HG03103 (cell line): ENCODE measurements at regions not wholly inside any gene's neighbourhood (a gene's known extent, or its start where the extent isn't known, plus 50 kb on each side); places are given as distances from the start of the nearest gene placed in this dataset.

ENCODE experiments used
- ATAC-seq: cut with Tn5 transposase; IDR thresholded peaks from one replicate; pipeline ENCODE4 v1.9.1; 2021; ENCODE audit warnings: low read depth; ENCODE audit not compliant: unreplicated experiment

DNA sequence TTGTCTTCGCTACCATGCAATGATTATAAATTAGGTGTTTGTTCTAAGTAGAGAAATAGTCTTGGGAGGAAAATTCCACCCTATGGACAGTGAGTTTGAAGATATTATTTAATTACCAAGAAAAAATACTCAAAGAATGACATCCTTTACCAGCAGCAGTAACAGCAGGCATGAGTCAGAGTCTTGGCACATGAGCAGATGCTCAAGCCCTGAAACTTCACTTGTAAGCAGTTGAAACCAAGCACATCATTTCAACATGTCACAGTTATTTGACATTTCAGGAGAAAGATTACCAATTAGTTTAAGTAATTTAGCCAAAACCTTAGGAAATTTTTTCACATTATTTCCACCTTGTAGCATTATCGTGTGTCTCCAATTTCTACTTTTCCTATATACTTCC lies 99.2 kb downstream of the C12orf50 start:
- no peak for ATAC-seq

GRCh38 chr12:87929346-87929745 lies 99.9 kb downstream of the C12orf50 start:
- ATAC-seq: no peak

DNA sequence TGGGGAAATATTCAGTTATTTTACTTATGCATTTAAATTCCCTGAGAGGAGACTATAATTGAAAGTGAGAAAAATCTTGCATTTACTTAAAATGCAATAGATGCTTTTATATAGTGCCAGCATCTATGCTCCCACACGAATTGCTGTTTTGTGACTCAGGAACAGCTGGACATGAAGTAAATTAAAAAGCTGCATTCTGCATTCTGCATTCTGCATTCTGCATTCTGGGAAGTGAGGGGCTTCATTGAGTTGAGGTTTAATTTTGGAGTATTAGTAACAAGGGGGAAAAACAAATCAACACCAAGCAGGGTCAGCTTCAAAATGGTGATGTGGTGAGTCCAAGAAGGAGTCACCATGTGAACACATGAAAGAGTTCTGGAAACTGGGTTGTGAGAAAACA lies 101.2 kb downstream of the C12orf50 start:
- no peak for ATAC-seq

- ATAC-seq: no peak
Measured at GRCh38 chr12:87925021-87925420, 104.2 kb downstream of the C12orf50 start.

- no peak for ATAC-seq
Measured at GRCh38 chr12:87924149-87924548, 105.1 kb downstream of the C12orf50 start.

DNA sequence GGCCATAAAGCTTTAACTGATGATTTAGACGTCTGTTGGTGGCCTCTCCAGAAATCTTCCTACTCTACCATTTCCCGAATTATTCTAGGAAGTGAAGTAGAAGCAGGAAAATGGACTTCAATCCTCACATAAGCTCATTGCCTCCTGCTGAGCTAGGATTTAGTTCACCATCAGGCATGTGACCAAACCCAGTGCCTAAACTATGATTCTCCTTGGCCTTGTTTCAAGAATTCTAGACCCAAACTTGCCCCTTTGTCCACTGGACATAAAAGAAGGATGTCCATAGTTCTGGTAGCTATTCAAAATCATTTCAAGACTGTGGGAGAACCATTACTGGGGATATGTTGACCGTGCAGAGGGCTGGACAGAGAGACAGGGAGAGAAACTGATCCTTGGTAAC lies 105.8 kb downstream of the C12orf50 start:
- ATAC-seq: no peak

DNA sequence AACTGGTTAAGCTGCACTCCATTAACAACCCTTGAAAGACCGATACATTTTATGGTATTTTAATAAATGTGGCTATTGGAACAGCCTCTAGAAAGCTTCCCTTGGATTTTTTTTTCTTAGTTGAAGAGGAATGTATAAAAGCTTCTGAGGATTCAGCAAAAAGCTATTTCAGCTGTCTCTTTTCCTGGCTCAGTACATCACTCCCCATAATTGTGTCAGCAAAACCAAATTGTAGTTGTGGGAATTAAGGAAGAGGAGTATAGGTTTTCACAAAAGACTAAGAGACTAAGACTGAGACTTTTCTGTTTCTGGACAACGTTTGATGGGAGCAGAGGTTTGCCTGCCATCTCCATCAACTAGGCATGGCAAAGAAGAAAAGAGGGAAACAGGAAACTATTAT lies 106.5 kb downstream of the C12orf50 start:
- no peak for ATAC-seq

DNA sequence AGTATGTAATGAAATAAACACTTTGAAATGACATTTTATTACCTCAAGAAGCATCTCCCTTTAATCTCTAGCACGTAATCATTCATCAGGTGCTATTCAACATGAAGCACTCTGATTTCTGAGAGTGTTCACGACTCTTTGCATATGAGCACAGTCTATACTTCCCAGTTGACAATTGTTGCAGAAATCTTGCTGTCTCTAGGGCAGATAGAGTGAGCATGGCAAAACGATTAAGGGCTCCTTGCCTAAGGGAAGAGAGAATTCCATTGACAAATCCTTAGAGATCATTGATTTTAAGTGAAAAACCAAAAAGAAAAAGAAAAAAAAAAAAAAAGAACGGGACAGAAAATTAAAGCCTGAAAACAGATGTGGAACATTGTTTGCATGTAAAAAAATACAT lies 107.6 kb downstream of the C12orf50 start:
- no peak for ATAC-seq

DNA sequence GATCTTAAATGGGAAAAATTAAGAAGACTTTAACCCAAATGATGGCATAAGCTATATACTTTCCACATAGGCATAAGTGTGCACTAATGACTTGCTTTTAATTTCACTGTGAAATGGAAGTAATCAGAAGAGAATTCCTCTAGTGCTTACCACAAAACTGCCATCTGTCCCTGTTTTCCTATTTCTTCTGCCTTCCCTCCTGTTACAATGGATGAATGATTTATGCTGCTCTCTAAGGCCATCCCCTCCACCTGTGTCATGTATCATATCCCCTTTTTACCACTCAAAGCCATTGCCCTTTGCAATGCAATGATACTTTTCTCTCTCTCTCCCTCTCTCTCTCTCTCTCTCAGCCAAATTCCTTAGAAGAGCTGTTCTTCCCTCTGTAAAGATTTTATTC lies 109.1 kb downstream of the C12orf50 start:
- no peak for ATAC-seq

- ATAC-seq: no peak
Measured at GRCh38 chr12:87901457-87901856, 127.7 kb downstream of the C12orf50 start.

DNA sequence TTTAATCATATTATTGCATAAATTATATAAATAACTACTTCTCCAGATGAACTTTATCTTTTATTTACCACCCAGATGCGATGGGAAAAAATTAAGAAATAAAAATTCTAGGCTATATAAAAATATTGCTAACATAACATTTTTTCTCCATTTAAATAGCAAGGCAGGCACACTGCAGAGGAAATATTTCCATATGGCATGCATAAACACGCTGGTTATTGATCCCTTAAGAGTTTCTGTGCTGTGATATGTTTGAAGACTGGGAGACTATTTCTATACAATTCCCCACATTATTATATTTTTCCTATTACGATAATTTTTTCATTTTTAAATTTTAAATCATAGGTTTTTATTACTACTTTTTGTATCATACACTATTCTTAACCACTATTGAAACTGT lies 131.5 kb downstream of the C12orf50 start:
- no peak for ATAC-seq

GRCh38 chr12:87883806-87884205 lies 145.4 kb downstream of the C12orf50 start:
- no peak for ATAC-seq

- no peak for ATAC-seq
Measured at GRCh38 chr12:87879141-87879540, 150.1 kb downstream of the C12orf50 start.

GRCh38 chr12:87870493-87871460 lies 158.4 kb downstream of the C12orf50 start:
- no peak for ATAC-seq

- no peak for ATAC-seq
Measured at GRCh38 chr12:87870061-87870460, 159.1 kb downstream of the C12orf50 start.

GRCh38 chr12:87866578-87867292 lies 162.5 kb downstream of the C12orf50 start:
- ATAC-seq: peak; percentile 51

DNA sequence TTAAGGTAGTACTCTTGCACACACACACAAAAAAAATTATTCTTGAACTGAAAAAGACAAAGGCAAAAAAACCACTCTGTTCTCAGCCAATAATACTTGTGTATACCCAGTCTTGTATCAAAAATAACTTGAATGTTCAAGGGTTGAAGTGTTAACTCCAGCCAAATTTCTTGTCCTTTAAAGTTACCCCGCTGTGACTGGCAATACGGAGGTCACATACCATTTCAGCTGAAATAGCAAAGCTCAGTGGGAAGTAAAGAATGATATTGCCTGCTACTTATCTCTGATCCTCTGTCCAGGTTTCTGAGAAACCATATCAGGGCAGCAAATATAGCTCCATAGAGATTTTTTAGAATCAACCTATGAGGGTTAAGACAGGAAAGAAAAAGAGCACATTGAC lies 167.4 kb downstream of the C12orf50 start:
- ATAC-seq: no peak

- no peak for ATAC-seq
Measured at GRCh38 chr12:87853448-87854003, 175.7 kb downstream of the C12orf50 start.

GRCh38 chr12:87849074-87849473 lies 180.1 kb downstream of the C12orf50 start:
- no peak for ATAC-seq

DNA sequence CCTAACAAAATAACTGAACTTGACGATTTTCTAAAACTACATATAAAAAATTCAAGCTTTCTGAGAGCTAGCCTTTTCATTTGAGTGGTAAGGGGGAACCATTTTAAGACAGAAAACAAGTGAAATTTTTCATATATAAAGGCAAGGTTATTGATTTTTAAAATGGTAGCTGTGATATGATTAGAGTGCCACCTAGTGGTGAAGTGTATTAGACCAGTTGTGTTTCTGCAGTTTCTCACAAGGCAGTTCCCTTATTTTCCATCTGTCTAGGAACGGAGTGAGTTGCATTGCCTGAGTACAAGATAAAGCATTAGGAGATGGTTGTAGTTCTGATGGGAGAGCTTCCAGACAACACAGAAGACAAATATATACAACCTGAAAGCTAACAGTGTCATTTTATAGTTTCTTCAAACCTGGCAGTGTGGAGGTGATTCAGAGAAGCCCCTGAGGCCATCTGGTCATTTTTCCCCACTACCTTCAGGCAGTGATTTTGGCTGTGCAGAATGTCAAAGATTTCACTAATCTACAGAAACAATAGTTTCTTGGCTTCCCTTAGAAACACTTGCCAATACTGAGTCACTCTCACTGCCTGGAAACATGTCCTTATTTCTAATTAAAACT lies 180.8 kb downstream of the C12orf50 start:
- peak; percentile 69 for ATAC-seq

DNA sequence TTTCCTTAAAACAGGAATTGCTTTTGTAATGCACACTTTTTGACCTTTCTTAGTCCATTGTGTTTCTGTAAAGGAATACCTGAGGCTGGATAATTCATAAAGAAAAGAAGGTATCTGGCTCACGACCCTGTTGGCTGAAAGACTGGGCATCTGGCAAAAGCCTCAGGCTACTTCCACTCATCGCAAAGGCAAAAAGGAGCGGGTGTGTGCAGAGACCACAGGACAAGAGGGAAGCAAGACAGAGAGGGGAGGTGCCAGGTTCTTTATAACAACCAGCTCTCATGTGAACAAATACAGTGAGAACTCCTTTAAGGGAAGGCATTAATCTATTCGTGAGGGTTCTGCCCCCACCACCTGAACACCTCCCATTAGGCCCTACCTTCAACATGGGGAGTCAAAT lies 182.1 kb downstream of the C12orf50 start:
- no peak for ATAC-seq
